ENCODE measurements at regions not wholly inside any gene's neighbourhood (a gene's known extent, or its start where the extent isn't known, plus 50 kb on each side); places are given as distances from the start of the nearest gene placed in this dataset.

DNA sequence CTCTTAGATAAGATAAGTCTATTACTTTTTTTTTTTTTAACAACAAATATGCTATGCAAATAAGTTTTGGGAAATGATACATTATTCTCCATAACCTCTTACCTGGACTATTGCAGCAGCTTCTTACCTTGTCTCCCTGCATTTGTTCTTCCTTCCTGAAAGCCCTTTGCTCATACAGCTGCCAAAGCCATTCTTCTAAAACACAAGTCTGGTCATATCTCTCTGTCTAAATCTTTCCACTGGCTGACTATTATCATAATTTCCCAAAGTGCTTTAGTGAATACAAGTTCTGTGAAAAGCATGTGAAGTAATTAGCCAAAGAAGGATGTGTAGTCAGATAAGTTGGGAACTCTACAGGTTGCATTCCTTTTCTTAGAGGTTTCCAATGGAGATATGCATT is 115.4 kb upstream of the CNTLN start:
- H3K9me3 ChIP-seq (replicated peaks in 1 of 2; ENCODE audit: control insufficient read depth in 1 of 2, insufficient read depth in 1 of 2, low read length in 2 of 2) = peaks cover 0 to 11% of the 10 kb centered on the region in 2 donors
- no peak for DNase-seq
- H3K79me2 ChIP-seq (ENCODE audit: insufficient read depth, low read length) = no peaks in the 10 kb centered on the region
- Mint-ChIP-seq H3K4me1 (no peaks in the 10 kb centered on the region), H3K4me3 (no peak overlapping the region), H3K27me3 (ENCODE audit: low read depth in 3 of 3) (peaks cover 0 to 4% (median 2%) of the 10 kb centered on the region in 3 donors), H3K9me3 (peaks cover 0 to 12% (median 6%) of the 10 kb centered on the region in 7 donors), H3K36me3 (no peaks in the 10 kb centered on the region), H3K27ac (no peak overlapping the region)
- no peak overlapping the region for H3K4me3 ChIP-seq (replicated peaks in 1 of 3; ENCODE audit: low read depth in 2 of 3, low read length in 3 of 3)
- H3K9ac ChIP-seq (ENCODE audit: insufficient read depth, low read length, poor library complexity, severe bottlenecking) = no peak overlapping the region
- H3K27me3 ChIP-seq (ENCODE audit: control insufficient read depth in 2 of 2, insufficient read depth in 2 of 2, low read length in 2 of 2) = no peaks in the 10 kb centered on the region
- no peaks in the 10 kb centered on the region for H4K20me1 ChIP-seq (ENCODE audit: insufficient read depth, low read length)
- H3K36me3 ChIP-seq (replicated peaks in 1 of 2; ENCODE audit: control insufficient read depth in 1 of 2, insufficient read depth in 2 of 2, low read length in 2 of 2) = no peaks in the 10 kb centered on the region
- H3K27ac ChIP-seq (ENCODE audit: low read depth in 1 of 2, low read length in 2 of 2) = no peak overlapping the region
- no peak overlapping the region for H3K4me2 ChIP-seq (replicated peaks; ENCODE audit: extremely low read depth, low read length, poor library complexity, severe bottlenecking)
- no peak overlapping the region for H2AFZ ChIP-seq (ENCODE audit: insufficient read depth, low read depth, low read length, poor library complexity, severe bottlenecking)
- intact Hi-C loops (cut with micrococcal nuclease) = no loop called here
- TF ChIP-seq, protein P1, sequence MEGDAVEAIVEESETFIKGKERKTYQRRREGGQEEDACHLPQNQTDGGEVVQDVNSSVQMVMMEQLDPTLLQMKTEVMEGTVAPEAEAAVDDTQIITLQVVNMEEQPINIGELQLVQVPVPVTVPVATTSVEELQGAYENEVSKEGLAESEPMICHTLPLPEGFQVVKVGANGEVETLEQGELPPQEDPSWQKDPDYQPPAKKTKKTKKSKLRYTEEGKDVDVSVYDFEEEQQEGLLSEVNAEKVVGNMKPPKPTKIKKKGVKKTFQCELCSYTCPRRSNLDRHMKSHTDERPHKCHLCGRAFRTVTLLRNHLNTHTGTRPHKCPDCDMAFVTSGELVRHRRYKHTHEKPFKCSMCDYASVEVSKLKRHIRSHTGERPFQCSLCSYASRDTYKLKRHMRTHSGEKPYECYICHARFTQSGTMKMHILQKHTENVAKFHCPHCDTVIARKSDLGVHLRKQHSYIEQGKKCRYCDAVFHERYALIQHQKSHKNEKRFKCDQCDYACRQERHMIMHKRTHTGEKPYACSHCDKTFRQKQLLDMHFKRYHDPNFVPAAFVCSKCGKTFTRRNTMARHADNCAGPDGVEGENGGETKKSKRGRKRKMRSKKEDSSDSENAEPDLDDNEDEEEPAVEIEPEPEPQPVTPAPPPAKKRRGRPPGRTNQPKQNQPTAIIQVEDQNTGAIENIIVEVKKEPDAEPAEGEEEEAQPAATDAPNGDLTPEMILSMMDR (IDR thresholded peaks at IDR 0.05) = no peak
- H3K4me1 ChIP-seq (ENCODE audit: control insufficient read depth in 1 of 2, insufficient read depth in 2 of 2, low read length in 2 of 2) = no peaks in the 10 kb centered on the region

DNA sequence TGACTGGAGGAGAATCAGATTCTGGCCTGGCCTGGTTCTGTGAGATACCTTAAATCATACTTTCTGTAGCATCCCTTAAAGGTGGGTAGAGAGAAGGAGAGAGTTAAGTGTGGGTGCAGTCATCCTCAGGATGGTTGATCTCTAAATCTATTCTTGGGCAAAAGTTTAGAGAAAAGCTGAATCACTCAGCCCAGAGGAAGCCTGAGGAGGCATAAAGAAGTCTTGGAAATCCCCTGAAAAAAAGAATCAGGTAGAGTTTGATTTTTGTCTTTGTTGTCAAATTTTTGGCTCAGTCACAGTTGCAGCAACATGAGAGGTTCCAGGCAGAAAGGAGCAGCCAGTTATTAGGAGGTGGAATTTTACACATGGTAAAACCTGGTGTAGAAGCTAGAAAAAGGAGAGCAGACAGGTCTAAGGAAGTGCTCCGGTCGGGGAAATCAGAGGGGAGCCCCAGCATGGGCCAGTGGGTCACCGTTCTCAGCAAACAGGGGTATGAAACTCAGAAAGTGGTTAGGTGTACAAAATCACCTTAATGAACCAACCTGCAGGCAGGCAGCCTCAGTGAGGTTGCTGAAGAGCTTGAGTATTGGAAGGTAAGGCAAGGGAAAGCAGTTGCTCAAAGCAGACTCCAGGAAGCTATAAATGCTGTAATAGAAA is 116.2 kb upstream of the CNTLN start:
- no peaks in the 10 kb centered on the region for H3K4me1 Mint-ChIP-seq
- no peak overlapping the region for H3K4me2 ChIP-seq (replicated peaks; ENCODE audit: extremely low read depth, low read length, poor library complexity, severe bottlenecking)
- intact Hi-C loops (cut with micrococcal nuclease) = no loop called here

More for the DNA sequence above, 116.2 kb upstream of the CNTLN start:
- 86% methylated on average over 3 of the region's 3 CpGs for WGBS (ENCODE audit: insufficient coverage)
- H3K9me3 Mint-ChIP-seq = peaks cover 0 to 11% (median 2%) of the 10 kb centered on the region in 7 donors
- peaks cover 0 to 7% of the 10 kb centered on the region in 2 donors for H3K9me3 ChIP-seq (replicated peaks in 1 of 2; ENCODE audit: control insufficient read depth in 1 of 2, insufficient read depth in 1 of 2, low read length in 2 of 2)
- no peak overlapping the region for H2AFZ ChIP-seq (ENCODE audit: insufficient read depth, low read depth, low read length, poor library complexity, severe bottlenecking)
- TF ChIP-seq, protein P1 (IDR thresholded peaks at IDR 0.05) = no peak
- no peak overlapping the region for H3K27ac ChIP-seq (ENCODE audit: low read depth in 1 of 2, low read length in 2 of 2)
- no peaks in the 10 kb centered on the region for H3K36me3 ChIP-seq (replicated peaks in 1 of 2; ENCODE audit: control insufficient read depth in 1 of 2, insufficient read depth in 2 of 2, low read length in 2 of 2)
- DNase-seq = no peak
- no peaks in the 10 kb centered on the region for H3K27me3 ChIP-seq (ENCODE audit: control insufficient read depth in 2 of 2, insufficient read depth in 2 of 2, low read length in 2 of 2)
- H3K79me2 ChIP-seq (ENCODE audit: insufficient read depth, low read length) = no peaks in the 10 kb centered on the region
- no peak overlapping the region for H3K4me3 Mint-ChIP-seq
- peaks cover 0 to 4% (median 2%) of the 10 kb centered on the region in 3 donors for H3K27me3 Mint-ChIP-seq (ENCODE audit: low read depth in 3 of 3)
- no peak overlapping the region for H3K4me3 ChIP-seq (replicated peaks in 1 of 3; ENCODE audit: low read depth in 2 of 3, low read length in 3 of 3)
- no peaks in the 10 kb centered on the region for H3K36me3 Mint-ChIP-seq
- H4K20me1 ChIP-seq (ENCODE audit: insufficient read depth, low read length) = no peaks in the 10 kb centered on the region
- H3K27ac Mint-ChIP-seq = no peak overlapping the region
- no peaks in the 10 kb centered on the region for H3K4me1 ChIP-seq (ENCODE audit: control insufficient read depth in 1 of 2, insufficient read depth in 2 of 2, low read length in 2 of 2)
- no peak overlapping the region for H3K9ac ChIP-seq (ENCODE audit: insufficient read depth, low read length, poor library complexity, severe bottlenecking)

All from CD14-positive monocyte (primary cell).